ENCODE measurements at regions not wholly inside any gene's neighbourhood (a gene's known extent, or its start where the extent isn't known, plus 50 kb on each side); places are given as distances from the start of the nearest gene placed in this dataset.
"Not testable (repeated sequence)": the region's sequence is repeated elsewhere in the genome, so short reads cannot be mapped to it uniquely, and the experiment has no call there.

DNA sequence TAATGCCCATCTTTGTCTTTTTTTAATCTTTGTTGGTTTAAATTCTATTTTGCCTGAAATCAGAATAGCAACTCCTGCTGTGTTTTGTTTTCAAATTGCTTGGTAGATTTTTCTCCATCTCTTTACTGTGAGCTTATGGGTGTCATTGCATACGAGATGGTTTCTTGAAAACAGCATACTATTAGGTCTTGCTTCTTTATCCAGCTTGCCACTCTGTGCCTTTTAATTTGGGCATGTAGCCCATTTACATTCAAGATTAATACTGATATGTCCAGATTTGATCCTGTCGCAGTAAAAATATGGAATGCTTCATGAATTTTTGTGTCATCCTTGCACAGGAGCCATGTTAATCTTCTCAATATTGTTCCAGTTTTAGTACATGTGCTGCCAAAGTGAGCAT lies 316.6 kb downstream of the CGGBP1 start:
- no peak for DNase-seq (ENCODE audit: low spot score)

DNA sequence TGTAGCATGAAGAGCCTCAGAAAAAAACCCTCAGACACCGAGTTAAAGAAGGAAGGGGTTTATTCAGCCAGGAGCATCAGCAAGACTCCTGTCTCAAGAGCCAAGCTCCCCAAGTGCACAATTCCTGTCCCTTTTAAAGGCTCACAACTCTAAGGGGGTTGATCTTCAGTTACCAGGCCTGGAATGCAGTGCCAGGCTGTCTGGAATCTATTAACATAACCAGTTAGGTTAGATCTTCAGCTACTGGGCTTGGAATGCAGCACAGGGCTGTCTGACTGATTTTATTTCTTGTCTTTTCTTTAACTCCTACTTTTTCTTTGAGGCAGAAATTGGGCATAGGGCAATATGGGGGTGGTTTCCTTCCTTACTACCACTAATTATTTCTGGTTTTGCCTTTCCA lies 317.9 kb downstream of the CGGBP1 start:
- not testable (repeated sequence) for DNase-seq (ENCODE audit: low spot score)

More for the DNA sequence above, 316.6 kb downstream of the CGGBP1 start:
- TF ChIP-seq, protein P1, sequence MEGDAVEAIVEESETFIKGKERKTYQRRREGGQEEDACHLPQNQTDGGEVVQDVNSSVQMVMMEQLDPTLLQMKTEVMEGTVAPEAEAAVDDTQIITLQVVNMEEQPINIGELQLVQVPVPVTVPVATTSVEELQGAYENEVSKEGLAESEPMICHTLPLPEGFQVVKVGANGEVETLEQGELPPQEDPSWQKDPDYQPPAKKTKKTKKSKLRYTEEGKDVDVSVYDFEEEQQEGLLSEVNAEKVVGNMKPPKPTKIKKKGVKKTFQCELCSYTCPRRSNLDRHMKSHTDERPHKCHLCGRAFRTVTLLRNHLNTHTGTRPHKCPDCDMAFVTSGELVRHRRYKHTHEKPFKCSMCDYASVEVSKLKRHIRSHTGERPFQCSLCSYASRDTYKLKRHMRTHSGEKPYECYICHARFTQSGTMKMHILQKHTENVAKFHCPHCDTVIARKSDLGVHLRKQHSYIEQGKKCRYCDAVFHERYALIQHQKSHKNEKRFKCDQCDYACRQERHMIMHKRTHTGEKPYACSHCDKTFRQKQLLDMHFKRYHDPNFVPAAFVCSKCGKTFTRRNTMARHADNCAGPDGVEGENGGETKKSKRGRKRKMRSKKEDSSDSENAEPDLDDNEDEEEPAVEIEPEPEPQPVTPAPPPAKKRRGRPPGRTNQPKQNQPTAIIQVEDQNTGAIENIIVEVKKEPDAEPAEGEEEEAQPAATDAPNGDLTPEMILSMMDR (IDR thresholded peaks at IDR 0.05; ENCODE audit: extremely low read depth, missing control alignments) = no peak

DNA sequence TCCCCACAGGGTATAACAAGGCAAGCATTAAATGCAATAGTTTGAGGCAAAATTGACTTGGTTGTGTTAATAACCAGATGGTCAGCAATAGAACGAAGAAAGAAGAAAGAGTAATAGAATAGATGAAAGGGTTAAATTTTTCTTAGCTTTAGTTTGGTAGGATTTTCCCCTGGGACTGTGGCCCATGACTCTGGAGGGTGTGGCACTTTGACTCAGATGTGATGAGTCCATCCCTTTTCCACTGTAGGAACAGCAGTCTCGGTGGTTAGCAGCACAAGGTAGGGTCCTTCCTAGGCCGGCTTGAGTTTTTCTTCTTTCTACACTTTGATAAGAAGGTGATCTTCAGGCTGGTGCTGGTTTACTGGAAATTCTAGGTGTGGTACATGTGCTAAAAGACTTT lies 321.0 kb downstream of the CGGBP1 start:
- not testable (repeated sequence) for DNase-seq (ENCODE audit: low spot score)

DNA sequence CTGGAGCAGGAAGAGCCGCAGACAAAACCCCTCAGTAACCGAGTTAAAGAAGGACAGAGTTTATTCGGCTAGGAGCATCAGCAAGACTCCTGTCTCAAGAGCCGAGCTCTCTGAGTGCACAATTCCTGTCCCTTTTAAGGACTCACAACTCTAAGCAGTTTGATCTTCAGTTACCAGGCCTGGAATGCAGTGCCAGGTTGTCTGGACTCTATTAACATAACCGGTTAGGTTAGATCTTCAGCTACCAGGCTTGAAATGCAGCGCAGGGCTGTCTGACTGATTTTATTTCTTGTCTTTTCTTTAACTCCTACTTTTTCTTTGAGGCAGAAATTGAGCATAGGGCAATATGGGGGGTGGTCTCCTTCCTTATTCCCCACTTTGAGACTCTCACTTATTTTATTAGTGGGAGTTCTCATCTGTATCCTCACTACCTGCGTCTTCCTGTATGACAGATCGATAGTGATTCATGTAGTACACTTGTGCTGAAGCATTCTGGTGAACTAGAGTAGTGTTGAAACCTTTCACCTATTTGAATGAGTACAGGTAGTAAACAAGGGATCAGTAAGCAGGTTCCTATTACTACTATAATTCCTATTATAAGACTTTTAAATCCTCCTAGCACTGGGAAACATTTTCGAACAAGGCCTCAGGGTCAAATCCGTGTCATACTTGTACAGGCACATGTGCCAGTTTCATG lies 325.0 kb downstream of the CGGBP1 start:
- no peak for DNase-seq (ENCODE audit: low spot score)
- TF ChIP-seq, protein P1 (IDR thresholded peaks at IDR 0.05; ENCODE audit: extremely low read depth, missing control alignments) = no peak

DNA sequence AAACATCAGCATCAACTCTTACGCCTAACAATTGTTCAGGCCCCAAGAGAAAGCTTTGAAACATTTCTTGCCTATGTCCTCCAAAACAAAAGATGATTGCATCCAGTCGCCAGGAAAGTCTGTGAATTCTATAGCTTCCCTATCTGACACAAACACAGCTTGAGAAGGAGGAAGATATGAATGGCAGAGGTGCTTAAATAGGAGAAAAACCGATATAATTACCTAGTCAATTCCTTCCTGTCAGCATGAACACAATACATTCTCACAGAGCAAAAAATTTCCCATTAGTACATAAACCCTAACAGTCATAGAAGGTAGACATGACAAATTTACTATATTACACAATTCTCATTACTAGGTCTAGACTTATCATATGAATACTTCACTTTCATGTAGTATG lies 326.5 kb downstream of the CGGBP1 start:
- TF ChIP-seq, protein P1 (IDR thresholded peaks at IDR 0.05; ENCODE audit: extremely low read depth, missing control alignments) = no peak
- DNase-seq (ENCODE audit: low spot score) = no peak

DNA sequence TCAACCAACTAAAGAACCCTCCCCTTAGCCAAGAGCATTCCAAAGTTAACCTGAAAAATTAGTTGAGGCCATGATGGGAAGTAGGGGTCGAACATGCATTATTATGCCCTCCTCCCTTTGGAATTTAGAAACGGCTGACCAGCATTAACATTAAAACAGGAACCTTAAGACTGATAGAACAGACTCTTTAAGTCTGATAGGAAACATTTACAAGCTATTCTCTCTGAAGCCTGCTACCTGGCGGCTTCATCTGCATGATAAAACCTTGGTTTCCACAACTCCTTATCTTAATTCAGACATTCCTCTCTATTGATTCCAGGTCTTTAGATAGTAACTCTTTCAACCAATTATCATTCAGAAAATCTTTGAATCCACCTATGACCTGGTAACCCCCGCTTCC lies 331.0 kb downstream of the CGGBP1 start:
- TF ChIP-seq, protein P1 (IDR thresholded peaks at IDR 0.05; ENCODE audit: extremely low read depth, missing control alignments) = no peak
- DNase-seq (ENCODE audit: low spot score) = no peak

DNA sequence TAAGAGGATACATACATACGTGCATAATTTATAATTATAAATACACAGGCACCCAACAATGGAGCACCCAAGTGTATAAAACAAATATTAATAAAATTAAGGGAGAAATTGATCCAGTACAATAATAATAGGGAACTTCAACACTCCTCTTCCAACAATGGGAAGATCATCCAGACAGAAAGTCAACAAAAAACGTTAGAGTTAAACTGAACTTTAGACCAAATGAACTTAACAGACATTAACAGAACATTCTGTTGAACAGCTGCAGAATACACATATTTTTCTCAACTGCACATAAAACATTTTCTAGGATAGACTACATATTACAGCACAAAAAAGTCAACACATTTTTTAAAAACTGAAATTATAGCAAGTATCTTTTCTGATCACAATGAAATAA lies 339.7 kb downstream of the CGGBP1 start:
- TF ChIP-seq, protein P1 (IDR thresholded peaks at IDR 0.05; ENCODE audit: extremely low read depth, missing control alignments) = no peak
- DNase-seq (ENCODE audit: low spot score) = no peak

DNA sequence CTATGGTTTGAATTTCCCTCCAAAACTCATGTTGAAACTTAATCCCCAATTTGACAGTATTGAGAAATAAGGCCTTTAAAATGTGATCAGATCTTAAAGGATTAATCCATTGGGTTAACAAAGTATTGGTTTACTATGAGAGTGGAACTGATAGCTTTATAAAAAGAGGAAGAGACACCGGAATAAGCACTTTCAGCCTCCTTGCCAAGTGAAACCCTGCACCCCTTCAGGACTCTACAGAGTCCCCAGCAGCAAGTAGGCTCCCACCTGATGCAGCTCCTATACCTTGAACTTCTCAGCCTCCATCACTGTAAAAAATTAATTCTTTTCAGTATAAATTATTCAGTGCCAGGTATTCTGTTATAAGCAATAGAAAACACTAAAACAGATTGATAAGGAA lies 348.3 kb downstream of the CGGBP1 start:
- no peak for DNase-seq (ENCODE audit: low spot score)
- TF ChIP-seq, protein P1 (IDR thresholded peaks at IDR 0.05; ENCODE audit: extremely low read depth, missing control alignments) = no peak
